Heart left ventricle (tissue), 16 donors: ENCODE measurements at regions not wholly inside any gene's neighbourhood (a gene's known extent, or its start where the extent isn't known, plus 50 kb on each side); places are given as distances from the start of the nearest gene placed in this dataset.
"Not testable (repeated sequence)": the region's sequence is repeated elsewhere in the genome, so short reads cannot be mapped to it uniquely, and the experiment has no call there.

Source experiments
- ATAC-seq, 4 donors: fragments of 200-7000 bp; cut with Tn5 transposase; one replicate each; pipeline ENCODE4 v1.9.1; 2020 to 2022; ENCODE audit warnings: moderate library complexity in 4 of 4, mild to moderate bottlenecking in 3 of 4, moderate number of reproducible peaks in 1 of 4
- DNase-seq, 5 donors: peaks; one replicate each; pipeline ENCODE4 v3.0.0-alpha.2; 2020
- H3K27ac ChIP-seq, 12 donors: fragments of 200-600 bp; sonication (generic) in 4 of 12; one replicate each; pipeline versions ENCODE4 v1.5.0 to v1.8.0; 2016 to 2022; ENCODE audit warnings: mild to moderate bottlenecking in 2 of 12
- H3K27me3 ChIP-seq, 9 donors: fragments of 200-600 bp; sonication (generic) in 2 of 9; one replicate each; pipeline versions ENCODE4 v1.5.1 to v1.8.0; 2016 to 2022; ENCODE audit warnings: mild to moderate bottlenecking in 3 of 9
- H3K36me3 ChIP-seq, 9 donors: fragments of 200-600 bp; sonication (generic) in 2 of 9; one replicate each; pipeline versions ENCODE4 v1.5.0 to v1.8.0; 2018 to 2022; ENCODE audit warnings: mild to moderate bottlenecking in 2 of 9
- H3K4me1 ChIP-seq, 12 donors: fragments of 200-600 bp; sonication (generic) in 4 of 12; one replicate each; pipeline versions ENCODE4 v1.5.0 to v1.8.0; 2016 to 2022; ENCODE audit warnings: mild to moderate bottlenecking in 3 of 12
- H3K4me3 ChIP-seq, 12 donors: fragments of 200-600 bp; sonication (generic) in 4 of 12; one replicate each; pipeline versions ENCODE4 v1.5.0 to v1.8.0; 2017 to 2022; ENCODE audit warnings: mild to moderate bottlenecking in 9 of 12, moderate library complexity in 4 of 12
- H3K9me3 ChIP-seq, 12 donors: fragments of 200-600 bp; sonication (generic) in 4 of 12; one replicate each; pipeline versions ENCODE4 v1.5.0 to v1.8.0; 2016 to 2022; ENCODE audit warnings: mild to moderate bottlenecking in 1 of 12
- POLR2A ChIP-seq, 2 donors: fragments of 450-650 bp; IDR thresholded peaks; one replicate each; pipeline ENCODE4 v1.6.1; 2017; ENCODE audit warnings: antibody characterized with exemption in 2 of 2, mild to moderate bottlenecking in 2 of 2, moderate library complexity in 2 of 2
- WGBS, 4 donors: extraction: QIAGEN DNeasy Blood & Tissue Kit in 2 of 4; methylation state at CpG; one replicate each; pipeline versions ENCODE4 v1.1.5 to v1.1.7; 2013 to 2018; 5-methylcytosine and 5-hydroxymethylcytosine counted together
- intact Hi-C, 10 donors: fragments of 100-400 bp; cut with DNase I; formaldehyde crosslinking; loops; one replicate each; pipeline versions ENCODE4 v1.11.1 to v1.14.2; 2022
- TF ChIP-seq, protein P1 (sequence below), 12 donors: fragments of 200-600 bp; sonication (generic) in 4 of 12; IDR thresholded peaks; one replicate each; pipeline versions ENCODE4 v1.5.0 to v1.8.0; 2018 to 2022; ENCODE audit warnings: antibody characterized with exemption in 12 of 12, mild to moderate bottlenecking in 5 of 12
- donor health status: ischemic (EF 13 %, LVEDD 7.1; RV severe dilation, severe dysfunction).
- donor health status: healthy with polysubstance abuse.
- donor health status: DM: no; HTN: yes; CAD: no.
- donor health status: DM: no; HTN: no; CAD: no.
- donor health status: ischemic (EF 25% LVEDD 6.9; RV normal size, moderate dysfunction).
- donor health status: ischemic (EF 25% LVEDD 5.7; RV mildly dilated, moderate dysfunction).
- donor health status: healthy.
- donor health status: DM: yes; HTN: yes; CAD: no.
- donor health status: ischemic (EF 35%, LVEDD 5.7; RV mildly dilated, moderate dysfunction).
- donor health status: nonischemic (EF 11% LVEDD 7.7; RV severe dilation, severe dysfunction).
- donor health status: DM: yes; HTN: yes; CAD: no.
- donor health status: PGD.
- donor health status: ischemic (EF 29% LVEDD 5.4; RV normal size, mild dysfunction).
- donor health status: nonischemic (EF 23%, LVEDD 6.1; RV moderate dilation, normal function).

DNA sequence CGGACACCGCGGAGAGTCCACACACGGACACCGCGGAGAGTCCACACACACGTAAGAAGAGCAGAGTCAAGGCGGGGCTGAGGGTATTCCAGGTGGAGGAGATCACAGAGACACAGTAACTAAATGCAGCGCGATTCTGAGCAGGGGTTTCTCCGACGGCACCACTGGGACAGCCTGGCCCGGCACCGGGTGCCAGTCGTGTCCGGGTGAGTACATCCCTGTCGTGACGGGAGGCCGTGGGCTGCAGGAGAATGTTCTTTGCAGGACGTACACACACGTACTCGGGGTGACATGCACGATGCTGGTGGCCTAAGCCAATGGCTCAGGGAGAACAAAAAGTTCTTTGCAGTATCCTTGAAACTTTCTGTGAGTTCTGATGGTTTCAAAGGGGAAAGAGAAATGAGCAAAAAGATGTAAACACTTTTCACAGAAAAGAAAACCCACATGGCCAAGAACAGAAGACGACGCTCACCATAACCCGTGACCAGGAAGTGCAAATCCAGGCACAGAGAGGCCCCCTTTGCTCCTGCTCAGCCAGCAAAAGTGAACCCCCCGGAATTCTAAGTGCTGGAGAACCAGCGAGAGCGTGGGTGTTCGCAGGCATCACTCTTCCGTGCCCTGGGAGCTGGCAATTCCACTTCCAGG, 53.7 kb upstream of the METRNL start:
- ATAC-seq = no peak
- Histone ChIP-seq H3K27ac (no peak overlapping the region), H3K9me3 (no peaks in the 10 kb centered on the region), H3K4me3 (no peak overlapping the region), H3K27me3 (no peaks in the 10 kb centered on the region), H3K4me1 (no peaks in the 10 kb centered on the region), H3K36me3 (peaks cover 0 to 8% (median 0%) of the 10 kb centered on the region in 9 donors)
- 95 to 97% (median 96%) methylated on average over 30 to 31 of the region's 31 CpGs for WGBS, 4 donors
- intact Hi-C loops = no loop called here
- no peak for TF ChIP-seq POLR2A (IDR thresholded peaks at IDR 0.05)
- TF ChIP-seq, protein P1, sequence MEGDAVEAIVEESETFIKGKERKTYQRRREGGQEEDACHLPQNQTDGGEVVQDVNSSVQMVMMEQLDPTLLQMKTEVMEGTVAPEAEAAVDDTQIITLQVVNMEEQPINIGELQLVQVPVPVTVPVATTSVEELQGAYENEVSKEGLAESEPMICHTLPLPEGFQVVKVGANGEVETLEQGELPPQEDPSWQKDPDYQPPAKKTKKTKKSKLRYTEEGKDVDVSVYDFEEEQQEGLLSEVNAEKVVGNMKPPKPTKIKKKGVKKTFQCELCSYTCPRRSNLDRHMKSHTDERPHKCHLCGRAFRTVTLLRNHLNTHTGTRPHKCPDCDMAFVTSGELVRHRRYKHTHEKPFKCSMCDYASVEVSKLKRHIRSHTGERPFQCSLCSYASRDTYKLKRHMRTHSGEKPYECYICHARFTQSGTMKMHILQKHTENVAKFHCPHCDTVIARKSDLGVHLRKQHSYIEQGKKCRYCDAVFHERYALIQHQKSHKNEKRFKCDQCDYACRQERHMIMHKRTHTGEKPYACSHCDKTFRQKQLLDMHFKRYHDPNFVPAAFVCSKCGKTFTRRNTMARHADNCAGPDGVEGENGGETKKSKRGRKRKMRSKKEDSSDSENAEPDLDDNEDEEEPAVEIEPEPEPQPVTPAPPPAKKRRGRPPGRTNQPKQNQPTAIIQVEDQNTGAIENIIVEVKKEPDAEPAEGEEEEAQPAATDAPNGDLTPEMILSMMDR (IDR thresholded peaks at IDR 0.05) = no peak
- DNase-seq = no peak

DNA sequence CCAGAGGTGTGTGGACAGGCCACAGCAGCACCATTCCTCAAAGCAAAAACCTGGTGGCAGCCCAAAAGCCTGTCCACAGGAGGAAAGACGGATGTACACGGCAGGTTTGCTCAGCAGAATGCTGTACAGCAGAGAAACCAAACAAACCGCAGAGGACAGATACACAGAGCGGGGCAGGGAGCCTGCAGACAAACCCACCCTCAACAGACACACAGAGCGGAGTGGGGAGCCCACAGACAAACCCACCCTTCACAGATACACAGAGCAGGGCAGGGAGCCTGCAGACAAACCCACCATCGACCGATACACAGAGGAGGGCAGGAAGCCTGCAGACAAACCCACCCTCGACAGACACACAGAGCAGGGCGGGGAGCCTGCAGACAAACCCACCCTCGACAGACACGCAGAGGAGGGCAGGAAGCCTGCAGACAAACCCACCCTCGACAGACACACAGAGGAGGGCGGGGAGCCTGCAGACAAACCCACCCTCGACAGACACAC, 53.0 kb upstream of the METRNL start:
- TF ChIP-seq POLR2A (IDR thresholded peaks at IDR 0.05) = no peak
- TF ChIP-seq, protein P1 (IDR thresholded peaks at IDR 0.05) = no peak
- H3K27ac ChIP-seq = no peak overlapping the region

DNA sequence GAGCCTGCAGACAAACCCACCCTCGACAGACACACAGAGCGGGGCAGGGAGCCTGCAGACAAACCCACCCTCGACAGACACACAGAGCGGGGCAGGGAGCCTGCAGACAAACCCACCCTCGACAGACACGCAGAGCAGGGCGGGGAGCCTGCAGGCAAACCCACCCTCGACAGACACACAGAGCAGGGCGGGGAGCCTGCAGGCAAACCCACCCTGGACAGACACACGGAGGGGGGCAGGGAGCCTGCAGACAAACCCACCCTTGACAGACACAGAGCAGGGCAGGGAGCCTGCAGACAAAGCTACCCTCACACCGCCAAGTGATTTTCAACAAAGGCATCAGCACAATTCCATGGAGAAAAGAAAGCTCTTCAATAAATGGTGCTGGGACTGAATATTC, 52.5 kb upstream of the METRNL start:
- WGBS, 4 donors = 75 to 82% (median 79%) methylated on average over 10 to 11 of the region's 11 CpGs
- H3K4me3 ChIP-seq, H3K9me3 ChIP-seq, H3K27me3 ChIP-seq, H3K4me1 ChIP-seq, H3K36me3 ChIP-seq, ATAC-seq, intact Hi-C loops, H3K27ac ChIP-seq, DNase-seq: not testable (repeated sequence)

More for the DNA sequence above, 53.0 kb upstream of the METRNL start:
- Histone ChIP-seq H3K27me3 (no peaks in the 10 kb centered on the region), H3K9me3 (no peaks in the 10 kb centered on the region), H3K4me3 (no peak overlapping the region), H3K36me3 (peaks cover 0 to 8% (median 0%) of the 10 kb centered on the region in 9 donors), H3K4me1 (no peaks in the 10 kb centered on the region)
- no peak for ATAC-seq
- DNase-seq = no peak
- WGBS, 4 donors = 73 to 93% (median 77%) methylated on average over 7 to 14 of the region's 14 CpGs
- intact Hi-C loops = no loop called here

DNA sequence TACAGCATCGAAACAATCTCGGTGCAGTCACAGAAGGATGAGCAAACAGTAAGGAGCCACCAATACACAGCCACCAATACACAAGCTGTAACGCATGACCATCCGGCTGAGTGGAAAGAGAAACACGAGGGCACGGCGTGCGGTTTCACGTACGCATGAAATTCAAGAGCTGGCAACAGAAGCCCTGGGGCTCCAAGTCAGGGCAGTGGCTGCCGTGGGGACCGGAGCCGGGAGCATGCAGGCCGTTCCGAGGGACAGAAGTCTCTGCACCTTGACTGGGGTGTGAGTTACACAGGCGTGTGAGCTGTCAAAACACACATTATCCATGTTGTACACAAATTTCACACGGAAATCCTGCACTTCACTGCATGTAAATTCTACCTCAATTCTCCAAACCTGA, 50.6 kb upstream of the METRNL start:
- Histone ChIP-seq H3K4me3 (no peak overlapping the region), H3K27ac (no peak overlapping the region), H3K4me1 (no peaks in the 10 kb centered on the region), H3K36me3 (peaks cover 0 to 12% (median 0%) of the 10 kb centered on the region in 9 donors), H3K9me3 (no peaks in the 10 kb centered on the region), H3K27me3 (no peaks in the 10 kb centered on the region)
- ATAC-seq (no peak), DNase-seq (no peak)
- no peak for TF ChIP-seq POLR2A (IDR thresholded peaks at IDR 0.05)
- TF ChIP-seq, protein P1 (IDR thresholded peaks at IDR 0.05) = no peak
- WGBS, 4 donors = 93 to 96% (median 95%) methylated on average over 17 of the region's 17 CpGs
- intact Hi-C loops = no loop called here

DNA sequence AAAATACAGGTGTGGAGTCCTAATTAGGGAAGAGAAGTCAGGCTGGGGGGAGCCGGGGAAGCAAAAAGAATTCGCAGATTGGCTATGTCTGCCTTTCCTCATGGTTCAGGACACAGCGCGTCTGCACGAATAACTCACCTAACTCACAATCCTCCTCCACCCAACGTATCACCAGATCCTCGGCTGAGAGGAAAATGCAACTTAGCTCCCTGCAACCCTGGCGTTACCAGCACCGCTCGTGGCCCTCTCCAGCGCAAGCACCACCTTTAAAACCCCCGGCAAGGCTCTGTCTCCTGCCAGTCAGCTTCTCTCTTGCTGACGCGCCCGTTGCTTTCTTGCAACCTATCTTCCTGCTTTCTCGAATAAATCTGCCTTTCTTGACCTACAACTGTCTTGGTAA, 49.8 kb upstream of the METRNL start:
- no peak for DNase-seq
- no peaks in the 10 kb centered on the region for H3K4me1 ChIP-seq
- H3K9me3 ChIP-seq = no peaks in the 10 kb centered on the region
- 86 to 94% (median 90%) methylated on average over 16 of the region's 16 CpGs for WGBS, 4 donors
- intact Hi-C loops = no loop called here
- H3K27me3 ChIP-seq = no peaks in the 10 kb centered on the region
- peaks cover 0 to 12% (median 0%) of the 10 kb centered on the region in 9 donors for H3K36me3 ChIP-seq
- ATAC-seq = no peak
- no peak overlapping the region for H3K27ac ChIP-seq
- TF ChIP-seq, protein P1 (IDR thresholded peaks at IDR 0.05) = no peak
- no peak for TF ChIP-seq POLR2A (IDR thresholded peaks at IDR 0.05)
- H3K4me3 ChIP-seq = no peak overlapping the region
